ENCODE measurements at regions not wholly inside any gene's neighbourhood (a gene's known extent, or its start where the extent isn't known, plus 50 kb on each side); places are given as distances from the start of the nearest gene placed in this dataset.

DNA sequence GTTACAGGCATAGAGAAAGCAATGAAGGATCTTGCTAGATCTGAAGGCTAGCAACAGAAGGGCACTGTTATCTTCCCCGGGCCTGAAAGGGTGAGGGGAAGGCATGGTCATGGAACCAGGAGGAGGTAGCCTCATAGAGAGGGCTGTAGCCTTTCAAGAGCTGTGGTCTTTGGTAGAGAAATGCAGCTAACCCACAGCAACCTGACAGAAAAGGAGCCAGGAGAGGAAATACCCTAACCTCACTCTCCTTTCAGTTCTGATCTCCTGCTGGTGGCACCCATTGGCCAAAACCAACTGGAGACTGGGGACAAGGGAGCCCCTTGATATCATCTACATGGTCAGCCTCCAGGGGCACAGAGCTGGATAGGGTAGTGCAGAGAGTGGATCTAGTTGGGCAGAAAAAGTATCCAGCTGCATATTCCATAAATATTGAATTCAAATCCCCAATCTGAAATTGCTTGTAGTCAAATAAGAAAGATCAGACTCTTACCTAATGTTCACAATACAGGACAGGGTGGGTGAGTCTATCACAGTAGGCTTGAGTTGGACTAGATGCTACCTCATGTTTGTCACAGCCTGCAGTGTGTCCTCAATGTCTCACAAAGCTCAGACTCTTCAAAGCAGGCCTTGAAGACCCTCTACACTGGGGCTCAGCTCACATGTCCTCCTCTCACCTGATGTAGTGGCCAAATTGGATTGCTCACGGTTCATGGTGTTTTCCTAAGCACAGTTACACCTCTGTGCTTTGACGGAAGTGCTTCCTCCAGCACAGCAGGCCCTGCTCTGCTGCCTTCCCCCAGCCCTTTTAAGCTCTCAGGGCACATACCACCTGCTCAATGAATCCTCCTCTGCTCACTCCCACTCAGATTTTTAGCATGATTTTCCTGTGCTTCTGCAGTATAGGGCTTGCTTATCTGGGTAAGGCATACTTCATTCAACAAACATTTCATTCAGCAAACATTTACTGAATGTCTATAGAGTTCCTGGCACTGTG lies 74.1 kb upstream of the JUN start:
- DNase-seq: peak; percentile 50 to 62
- Mint-ChIP-seq H3K27ac (peak overlapping the region in 1 of 2 donors; percentile 91), H3K4me1 (peaks cover 51% of the 10 kb centered on the region), H3K4me3 (peak overlapping the region; percentile 73), H3K9me3 (no peaks in the 10 kb centered on the region), H3K27me3 (no peaks in the 10 kb centered on the region)
- peak; percentile 91 for ATAC-seq

DNA sequence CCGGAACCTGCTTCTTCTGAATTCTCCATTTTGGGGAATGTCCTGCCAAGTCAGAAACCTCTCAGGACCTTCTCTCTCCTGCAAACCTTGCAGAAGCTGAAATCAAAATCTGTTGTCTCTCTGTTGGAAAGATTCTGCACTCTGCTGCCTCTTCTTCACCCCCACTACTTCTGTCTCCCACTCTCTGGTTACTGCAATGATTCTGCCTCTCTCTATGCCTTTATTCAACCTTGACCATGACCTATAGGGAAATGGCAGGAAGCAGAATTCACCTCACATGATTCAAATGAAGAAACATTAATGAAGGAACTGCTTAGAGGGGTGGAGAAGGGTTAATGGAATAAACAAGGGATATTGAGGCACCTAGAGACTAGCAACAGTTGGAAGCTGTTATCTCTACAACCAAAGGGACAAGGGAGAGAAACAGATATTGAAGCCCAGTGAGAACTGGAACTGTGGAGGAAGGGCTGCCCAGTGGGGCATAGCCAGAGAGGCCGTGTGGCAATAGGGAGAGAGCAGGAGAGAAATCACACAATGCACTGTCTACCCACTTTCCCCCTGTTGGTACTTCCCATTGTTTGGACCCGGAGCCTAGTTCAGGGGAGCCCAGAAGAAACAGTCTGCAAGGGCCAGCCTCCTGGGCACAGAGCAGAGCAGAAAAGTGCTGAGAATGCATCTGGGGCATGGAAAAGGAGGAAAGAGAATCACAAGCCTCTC lies 76.1 kb upstream of the JUN start:
- H3K4me1 Mint-ChIP-seq: peaks cover 43% of the 10 kb centered on the region
- peak overlapping the region in 1 of 2 donors; percentile 48 for H3K27ac Mint-ChIP-seq
- no peak overlapping the region for H3K4me3 Mint-ChIP-seq

DNA sequence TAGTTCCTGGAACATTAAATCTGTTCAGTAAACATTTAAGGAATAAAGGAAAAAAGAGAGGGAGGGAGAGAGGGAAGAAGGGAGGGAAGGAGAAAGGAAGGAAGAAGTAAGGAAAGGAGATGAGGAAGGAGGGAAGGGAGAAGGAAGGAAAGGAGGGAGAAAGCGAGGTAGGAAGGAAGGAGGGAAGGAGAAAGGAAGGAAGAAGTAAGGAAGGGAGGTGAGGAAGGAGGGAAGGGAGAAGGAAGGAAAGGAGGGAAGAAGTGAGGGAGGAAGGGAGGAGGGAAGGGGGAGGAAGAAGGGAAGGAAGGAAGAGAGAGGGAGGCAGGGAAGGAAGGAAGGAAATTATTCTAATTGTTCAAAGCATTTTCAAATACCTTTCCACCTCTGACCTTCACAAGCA lies 77.2 kb upstream of the JUN start:
- H3K9me3 Mint-ChIP-seq: no peaks in the 10 kb centered on the region
- ATAC-seq (no peak), DNase-seq (no peak)
- H3K4me3 Mint-ChIP-seq: no peak overlapping the region
- peaks cover 40% of the 10 kb centered on the region for H3K4me1 Mint-ChIP-seq
- H3K27ac Mint-ChIP-seq: no peak overlapping the region
- no peaks in the 10 kb centered on the region for H3K27me3 Mint-ChIP-seq

More for the DNA sequence above, 76.1 kb upstream of the JUN start:
- no peaks in the 10 kb centered on the region for H3K27me3 Mint-ChIP-seq
- ATAC-seq (no peak), DNase-seq (no peak)
- H3K9me3 Mint-ChIP-seq: no peaks in the 10 kb centered on the region

DNA sequence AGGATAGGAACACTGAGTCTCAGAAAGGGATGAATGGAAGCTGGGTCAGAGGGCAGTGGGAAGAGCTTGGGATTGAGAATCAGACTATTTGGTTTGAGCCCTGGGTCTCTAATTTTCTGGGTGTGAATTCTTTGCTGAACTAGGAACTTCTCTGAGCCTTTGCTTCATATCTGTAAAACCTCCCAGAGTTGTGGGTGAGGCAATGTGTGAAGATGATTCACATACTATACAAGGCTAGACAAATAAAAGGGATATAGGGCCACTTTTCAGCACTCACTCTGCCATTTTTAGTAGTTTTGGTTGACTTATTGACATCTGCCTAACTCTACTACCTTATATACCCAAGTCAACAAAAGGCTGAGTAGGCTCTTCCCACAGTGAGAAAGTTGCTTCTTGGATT lies 77.7 kb upstream of the JUN start:
- Mint-ChIP-seq H3K4me1 (peaks cover 40% of the 10 kb centered on the region), H3K9me3 (no peaks in the 10 kb centered on the region), H3K27ac (no peak overlapping the region), H3K27me3 (no peaks in the 10 kb centered on the region), H3K4me3 (no peak overlapping the region)
- ATAC-seq: no peak
- DNase-seq: no peak

DNA sequence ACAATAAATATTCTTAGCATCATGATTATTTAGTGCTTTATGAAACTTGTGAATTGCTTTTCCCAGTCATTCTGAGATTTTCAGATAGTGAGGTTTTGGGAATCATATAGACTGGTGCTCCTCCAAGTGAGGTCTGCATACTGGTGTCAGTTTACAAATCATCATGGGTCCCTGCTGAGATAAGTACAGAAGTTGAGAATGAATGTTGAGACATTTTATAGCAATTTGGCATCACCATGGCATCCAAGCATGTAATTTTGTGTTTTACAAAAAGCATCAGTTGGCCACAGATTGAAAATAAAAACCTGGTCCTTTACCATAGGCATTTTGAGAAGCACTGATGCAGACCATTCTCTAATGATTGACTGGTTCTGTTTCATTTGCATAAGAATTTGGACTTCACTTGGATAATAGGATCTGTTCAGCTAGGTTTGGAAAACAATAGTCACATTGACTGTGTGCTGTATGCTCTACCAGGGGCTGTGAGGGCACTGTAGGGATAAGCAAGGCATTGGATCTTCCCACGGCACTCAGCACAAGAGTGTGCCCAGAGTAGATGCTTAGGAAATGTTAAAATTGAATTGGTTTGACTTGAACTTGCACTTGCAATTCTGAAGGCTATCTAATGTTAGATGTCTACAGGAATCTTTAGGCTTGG lies 79.0 kb upstream of the JUN start:
- Mint-ChIP-seq H3K27ac (no peak overlapping the region), H3K27me3 (no peaks in the 10 kb centered on the region), H3K4me1 (peaks cover 27% of the 10 kb centered on the region), H3K4me3 (no peak overlapping the region), H3K9me3 (no peaks in the 10 kb centered on the region)
- DNase-seq (no peak), ATAC-seq (no peak)

DNA sequence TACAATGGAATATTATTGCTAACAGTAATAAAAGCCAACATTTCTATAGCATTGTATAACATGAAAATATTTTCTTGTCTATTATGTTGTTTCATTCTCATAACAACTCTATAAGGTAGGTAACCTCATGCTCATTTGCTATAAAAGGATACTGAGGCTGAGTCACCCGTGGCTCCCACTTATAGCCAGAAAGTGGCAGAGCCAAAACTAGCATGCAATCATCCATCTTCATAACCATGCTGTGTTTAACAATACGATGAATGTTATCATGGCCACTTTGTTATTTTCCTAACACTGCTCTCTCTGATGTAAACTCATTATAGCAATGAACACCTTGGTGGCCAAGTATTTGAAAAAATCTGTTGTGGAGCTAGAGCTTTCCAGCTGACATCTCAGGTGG lies 80.8 kb upstream of the JUN start:
- Mint-ChIP-seq H3K4me3 (no peak overlapping the region), H3K27me3 (no peaks in the 10 kb centered on the region), H3K9me3 (no peaks in the 10 kb centered on the region), H3K4me1 (peaks cover 13% of the 10 kb centered on the region), H3K27ac (no peak overlapping the region)
- no peak for ATAC-seq
- DNase-seq: no peak

DNA sequence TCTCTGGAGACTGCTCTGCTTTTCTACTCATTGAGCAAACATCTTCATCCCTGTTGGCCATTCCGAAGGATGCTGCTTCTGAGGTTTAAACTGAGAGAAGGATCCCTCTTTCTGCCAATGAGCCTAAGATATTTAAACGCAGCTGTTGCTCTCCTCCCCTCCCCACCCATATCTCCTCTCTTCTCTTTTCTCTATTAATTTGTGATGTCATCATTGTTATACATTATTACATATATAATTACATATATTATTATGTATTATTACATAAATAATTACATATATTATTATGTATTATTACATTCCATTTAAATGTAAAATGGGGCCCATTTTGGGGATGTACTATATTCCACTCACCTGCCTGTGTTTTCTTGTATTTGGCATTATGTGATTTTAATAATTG lies 82.7 kb upstream of the JUN start:
- no peaks in the 10 kb centered on the region for H3K27me3 Mint-ChIP-seq
- no peaks in the 10 kb centered on the region for H3K9me3 Mint-ChIP-seq
- no peak overlapping the region for H3K27ac Mint-ChIP-seq
- H3K4me1 Mint-ChIP-seq: peaks cover under 1% of the 10 kb centered on the region
- H3K4me3 Mint-ChIP-seq: no peak overlapping the region
- DNase-seq (no peak), ATAC-seq (no peak)

DNA sequence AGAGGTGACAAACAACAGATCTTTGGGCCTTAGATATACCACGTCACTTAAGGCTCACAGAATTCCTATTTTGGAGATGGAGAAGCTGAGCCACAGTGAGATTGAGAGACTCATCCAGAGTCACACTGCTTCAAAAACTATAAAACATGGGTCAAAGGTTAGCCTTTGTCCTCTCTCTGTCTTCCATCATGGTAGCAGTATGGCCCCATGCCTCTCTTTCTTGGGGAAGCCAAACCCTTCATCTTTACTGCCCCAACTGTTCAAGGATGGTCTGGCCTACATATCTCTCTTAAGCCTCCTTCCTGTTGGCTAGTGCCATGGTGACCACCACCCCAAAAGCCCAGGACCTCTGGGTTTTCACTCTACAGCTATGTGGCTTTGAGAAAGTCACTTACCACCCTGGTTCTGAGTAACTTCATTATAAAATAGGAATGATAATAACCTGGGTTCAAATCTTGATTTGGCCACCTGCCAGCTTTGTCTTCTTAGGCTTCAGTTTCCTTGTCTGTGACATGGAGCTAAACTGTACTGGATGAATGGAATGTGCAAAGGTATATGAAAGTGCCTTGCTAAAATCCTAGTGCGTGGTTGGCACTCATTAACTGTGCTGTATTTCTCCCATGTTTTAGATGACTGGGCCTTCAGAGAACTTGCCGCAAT lies 85.9 kb upstream of the JUN start:
- Mint-ChIP-seq H3K9me3 (no peaks in the 10 kb centered on the region), H3K4me1 (no peaks in the 10 kb centered on the region), H3K4me3 (no peak overlapping the region), H3K27ac (no peak overlapping the region), H3K27me3 (no peaks in the 10 kb centered on the region)
- ATAC-seq (no peak), DNase-seq (no peak)

DNA sequence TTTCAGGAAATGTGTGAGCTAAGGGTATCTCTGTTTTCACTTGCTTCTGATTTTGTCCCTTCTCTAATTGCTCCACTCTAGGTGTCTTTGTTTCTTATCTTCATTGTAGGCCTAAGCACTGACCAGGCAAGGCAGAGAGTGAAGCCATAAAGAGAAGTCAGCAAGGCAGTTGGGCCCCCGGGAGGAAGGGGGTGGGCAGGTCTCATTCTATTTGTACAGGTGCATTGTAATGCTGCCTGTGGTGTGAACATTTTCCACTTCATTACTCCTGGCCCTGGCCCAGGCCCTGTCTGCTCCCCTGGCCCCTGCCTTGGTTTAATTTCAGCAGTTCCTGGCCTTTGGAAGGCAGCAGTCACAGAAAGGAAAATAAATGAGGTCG lies 86.4 kb upstream of the JUN start:
- no peaks in the 10 kb centered on the region for H3K27me3 Mint-ChIP-seq
- no peaks in the 10 kb centered on the region for H3K4me1 Mint-ChIP-seq
- H3K9me3 Mint-ChIP-seq: no peaks in the 10 kb centered on the region
- ATAC-seq (no peak), DNase-seq (no peak)
- peak overlapping the region in 1 of 2 donors; percentile 59 for H3K27ac Mint-ChIP-seq
- no peak overlapping the region for H3K4me3 Mint-ChIP-seq

DNA sequence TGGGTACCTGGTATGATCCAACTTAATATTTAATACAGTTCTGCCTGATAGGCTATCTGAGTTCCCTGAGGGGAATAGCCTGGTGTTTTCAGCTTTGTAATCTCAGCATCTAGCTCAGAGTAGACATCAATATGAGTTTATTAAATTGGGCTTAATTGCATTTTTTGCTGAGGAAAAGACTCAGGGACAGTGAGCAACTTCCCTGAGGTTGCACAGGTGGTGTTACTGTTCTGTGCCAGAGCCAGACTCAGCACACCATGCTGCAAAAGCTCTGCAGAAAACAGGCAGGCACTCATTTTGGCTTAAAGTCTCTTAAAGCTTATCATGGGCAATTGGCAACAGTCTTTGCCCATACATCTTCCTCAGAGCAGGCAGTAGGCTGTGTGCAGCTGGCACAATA lies 90.5 kb upstream of the JUN start:
- no peak for DNase-seq
- no peak overlapping the region for H3K4me3 Mint-ChIP-seq
- no peak overlapping the region for H3K27ac Mint-ChIP-seq
- H3K4me1 Mint-ChIP-seq: no peaks in the 10 kb centered on the region
- no peaks in the 10 kb centered on the region for H3K9me3 Mint-ChIP-seq
- no peak for ATAC-seq
- no peaks in the 10 kb centered on the region for H3K27me3 Mint-ChIP-seq

DNA sequence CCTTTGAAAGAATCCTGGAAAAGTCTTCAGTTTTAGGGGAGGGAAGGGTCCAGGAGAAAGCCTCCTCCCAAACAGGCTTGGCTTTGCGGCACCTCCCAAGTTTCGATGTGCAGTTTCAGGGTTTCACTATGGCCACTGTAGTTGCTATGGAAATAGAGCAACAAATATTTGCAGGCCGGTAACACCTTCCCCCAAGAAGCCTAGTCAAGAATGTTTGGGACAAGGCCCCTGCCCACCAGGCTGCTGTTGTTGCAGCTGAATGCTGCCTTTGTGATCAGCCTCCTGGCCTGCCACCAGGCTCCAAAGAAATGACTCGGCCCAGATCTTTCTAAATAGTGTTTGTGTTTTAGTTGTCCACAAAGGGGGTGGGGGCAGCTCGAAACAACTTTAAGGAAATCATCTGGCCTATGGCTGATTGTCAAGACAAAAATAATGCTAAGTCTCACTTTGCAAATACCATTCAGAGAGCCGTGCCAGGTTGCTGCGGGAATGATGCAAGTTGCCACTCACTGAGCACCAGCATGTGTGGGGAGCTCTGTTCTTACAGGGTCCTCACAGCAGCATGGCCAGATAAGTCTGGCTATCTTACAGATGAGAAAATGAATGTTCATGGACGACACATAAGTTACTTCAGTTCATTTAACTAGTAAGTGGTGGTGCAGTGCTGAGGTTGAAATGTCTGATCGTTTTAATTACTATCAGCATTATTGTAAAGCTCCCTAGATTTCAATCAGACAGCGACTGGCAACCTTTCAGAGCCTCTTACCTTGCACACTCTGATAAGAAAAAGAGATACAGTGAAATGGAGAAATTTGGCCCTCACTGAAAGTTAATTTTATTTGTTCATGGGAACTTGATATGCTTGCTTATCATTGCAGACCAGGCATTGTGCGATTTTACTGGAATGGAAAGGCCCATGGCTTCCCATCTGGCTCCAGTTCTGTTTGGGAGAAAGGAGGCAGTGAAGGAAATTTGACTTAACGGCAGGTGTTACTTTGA lies 91.2 kb upstream of the JUN start:
- Mint-ChIP-seq H3K4me1 (no peaks in the 10 kb centered on the region), H3K27ac (no peak overlapping the region), H3K27me3 (no peaks in the 10 kb centered on the region), H3K4me3 (no peak overlapping the region), H3K9me3 (no peaks in the 10 kb centered on the region)
- DNase-seq (no peak), ATAC-seq (no peak)

DNA sequence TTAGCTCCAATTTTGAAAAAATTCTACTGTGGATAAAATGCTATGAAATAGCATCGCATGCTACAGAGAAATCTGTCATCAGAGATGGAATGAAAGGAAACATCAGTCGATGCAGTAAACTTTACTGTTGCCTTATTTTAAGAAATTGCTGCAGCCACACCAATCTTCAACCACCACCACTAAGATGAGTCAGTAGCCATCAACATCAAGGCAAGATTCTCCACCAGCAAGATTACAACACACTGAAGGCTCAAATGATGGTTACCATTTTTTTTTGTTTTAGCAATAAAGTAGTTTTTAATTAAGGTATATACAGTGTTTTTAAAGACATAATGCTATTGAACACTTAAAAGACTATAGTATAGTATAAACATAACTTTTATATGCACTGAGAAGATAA lies 95.6 kb upstream of the JUN start:
- ATAC-seq: no peak
- H3K9me3 Mint-ChIP-seq: no peaks in the 10 kb centered on the region

DNA sequence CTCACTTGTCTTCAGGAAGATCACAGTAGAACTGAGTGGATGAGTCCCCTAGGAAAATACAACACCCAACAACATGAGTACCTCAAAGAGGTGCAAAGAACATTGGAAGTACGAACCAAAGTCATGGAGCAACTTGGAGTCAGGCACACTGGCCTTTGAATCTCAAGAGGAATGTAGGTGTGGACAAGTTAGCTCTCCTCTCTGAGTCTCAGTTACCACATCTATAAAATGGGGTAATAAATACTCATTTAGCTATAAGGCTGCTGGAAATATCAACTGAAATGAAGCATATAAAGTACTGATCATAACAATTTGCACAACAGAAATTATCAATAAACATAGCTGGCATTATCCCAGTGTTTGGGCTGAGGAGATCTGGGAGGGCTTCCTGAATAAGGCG lies 96.7 kb upstream of the JUN start:
- H3K4me3 Mint-ChIP-seq: no peak overlapping the region
- H3K27me3 Mint-ChIP-seq: no peaks in the 10 kb centered on the region
- DNase-seq (no peak), ATAC-seq (no peak)
- H3K9me3 Mint-ChIP-seq: no peaks in the 10 kb centered on the region
- H3K4me1 Mint-ChIP-seq: peaks cover 30% of the 10 kb centered on the region
- no peak overlapping the region for H3K27ac Mint-ChIP-seq

More for the DNA sequence above, 95.6 kb upstream of the JUN start:
- Mint-ChIP-seq H3K27ac (no peak overlapping the region), H3K4me1 (peaks cover 22% of the 10 kb centered on the region), H3K4me3 (no peak overlapping the region), H3K27me3 (no peaks in the 10 kb centered on the region)
- no peak for DNase-seq

DNA sequence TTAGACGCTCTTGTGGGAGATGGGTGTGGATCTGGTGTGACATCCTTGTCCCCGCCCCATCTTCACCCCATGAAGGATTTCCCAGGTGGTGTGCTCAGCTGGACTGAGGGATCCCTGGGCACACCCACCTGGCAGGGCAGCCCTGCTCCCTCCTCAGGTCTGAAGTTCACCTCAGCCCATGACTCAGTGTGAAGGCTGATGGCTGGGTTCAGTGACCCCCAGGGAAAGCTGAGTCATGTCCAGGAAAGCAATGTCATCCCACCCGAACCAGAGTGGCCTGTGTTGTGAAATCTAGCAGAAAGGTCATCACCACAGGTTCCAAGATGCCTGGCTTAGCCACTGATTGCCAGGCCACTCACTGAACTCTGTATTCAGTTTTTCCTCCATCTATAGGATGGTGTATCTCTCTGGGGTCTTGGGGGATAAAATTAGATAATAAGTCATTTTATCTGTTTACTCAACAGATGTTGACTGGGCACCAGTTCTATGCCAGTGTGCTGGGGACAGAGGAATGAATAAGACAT lies 97.7 kb upstream of the JUN start:
- Mint-ChIP-seq H3K27ac (no peak overlapping the region), H3K27me3 (no peaks in the 10 kb centered on the region), H3K9me3 (no peaks in the 10 kb centered on the region), H3K4me1 (peaks cover 40% of the 10 kb centered on the region), H3K4me3 (no peak overlapping the region)
- no peak for ATAC-seq
- no peak for DNase-seq
